SJCRH30 (cell line): ENCODE measurements at regions not wholly inside any gene's neighbourhood (a gene's known extent, or its start where the extent isn't known, plus 50 kb on each side); places are given as distances from the start of the nearest gene placed in this dataset.
"Not testable (repeated sequence)": the region's sequence is repeated elsewhere in the genome, so short reads cannot be mapped to it uniquely, and the experiment has no call there.

Experiments used
- DNase-seq, 2 experiments: peaks; one replicate each; pipeline ENCODE4 v3.0.0-alpha.2; 2015 to 2020
- H3K27ac ChIP-seq: fragments of 250-450 bp; sonication (Bioruptor Pico); 2 replicates; pipeline ENCODE4 v1.5.1; 2020; ENCODE audit warnings: mild to moderate bottlenecking, moderate library complexity
- H3K27me3 ChIP-seq: fragments of 250-450 bp; sonication (Bioruptor Pico); 2 replicates; pipeline ENCODE4 v1.5.1; 2020; ENCODE audit warnings: mild to moderate bottlenecking, moderate library complexity
- H3K36me3 ChIP-seq: fragments of 250-450 bp; sonication (Bioruptor Pico); 2 replicates; pipeline ENCODE4 v1.5.1; 2020; ENCODE audit warnings: mild to moderate bottlenecking, moderate library complexity
- H3K4me1 ChIP-seq: fragments of 250-450 bp; sonication (Bioruptor Pico); 2 replicates; pipeline ENCODE4 v1.5.1; 2020; ENCODE audit warnings: mild to moderate bottlenecking, moderate library complexity
- H3K4me3 ChIP-seq: fragments of 250-450 bp; sonication (Bioruptor Pico); 2 replicates; pipeline ENCODE4 v1.5.1; 2020; ENCODE audit warnings: mild to moderate bottlenecking, moderate library complexity
- H3K9me3 ChIP-seq: fragments of 250-450 bp; sonication (Bioruptor Pico); replicated peaks from 2 replicates; pipeline ENCODE4 v1.5.1; 2020; ENCODE audit warnings: mild to moderate bottlenecking, moderate library complexity

- no peaks in the 10 kb centered on the region for H3K9me3 ChIP-seq
- H3K4me1 ChIP-seq: no peaks in the 10 kb centered on the region
- no peak for DNase-seq
- no peak overlapping the region for H3K27ac ChIP-seq
- H3K36me3 ChIP-seq: no peaks in the 10 kb centered on the region
- no peak overlapping the region for H3K4me3 ChIP-seq
- H3K27me3 ChIP-seq: peaks cover 7% of the 10 kb centered on the region; the same call in 1 of the 2 replicates
These were observed 126.4 kb downstream of the BANF2 start for GRCh38 chr20:17825960-17826843.

- Histone ChIP-seq H3K36me3 (no peaks in the 10 kb centered on the region), H3K27me3 (peaks cover 10% of the 10 kb centered on the region; the same call in 1 of the 2 replicates), H3K4me3 (no peak overlapping the region), H3K4me1 (no peaks in the 10 kb centered on the region), H3K9me3 (no peaks in the 10 kb centered on the region), H3K27ac (no peak overlapping the region)
- DNase-seq: no peak
These were observed 125.6 kb downstream of the BANF2 start for GRCh38 chr20:17825252-17825959.

GRCh38 chr20:17824676-17825251 lies 125.0 kb downstream of the BANF2 start:
- Histone ChIP-seq H3K27me3 (peaks cover 11% of the 10 kb centered on the region; the same call in 1 of the 2 replicates), H3K36me3 (no peaks in the 10 kb centered on the region), H3K4me3 (no peak overlapping the region), H3K4me1 (no peaks in the 10 kb centered on the region), H3K9me3 (no peaks in the 10 kb centered on the region), H3K27ac (no peak overlapping the region)
- no peak for DNase-seq

GRCh38 chr20:17823409-17824144 lies 123.8 kb downstream of the BANF2 start:
- no peak overlapping the region for H3K4me3 ChIP-seq
- H3K9me3 ChIP-seq: no peaks in the 10 kb centered on the region
- no peaks in the 10 kb centered on the region for H3K4me1 ChIP-seq
- H3K36me3 ChIP-seq: no peaks in the 10 kb centered on the region
- no peak for DNase-seq
- H3K27me3 ChIP-seq: peaks cover 11% of the 10 kb centered on the region; the same call in 1 of the 2 replicates
- H3K27ac ChIP-seq: no peak overlapping the region

- Histone ChIP-seq H3K9me3 (no peaks in the 10 kb centered on the region), H3K27ac (no peak overlapping the region), H3K4me3 (no peak overlapping the region), H3K4me1 (no peaks in the 10 kb centered on the region), H3K36me3 (no peaks in the 10 kb centered on the region), H3K27me3 (peaks cover 11% of the 10 kb centered on the region; the same call in 1 of the 2 replicates)
- DNase-seq: no peak
These were observed 123.0 kb downstream of the BANF2 start for GRCh38 chr20:17822540-17823408.

- H3K27me3 ChIP-seq: peaks cover 11% of the 10 kb centered on the region; the same call in 1 of the 2 replicates
- no peak overlapping the region for H3K4me3 ChIP-seq
- DNase-seq: no peak
- no peaks in the 10 kb centered on the region for H3K4me1 ChIP-seq
- H3K27ac ChIP-seq: no peak overlapping the region
- H3K36me3 ChIP-seq: no peaks in the 10 kb centered on the region
- no peaks in the 10 kb centered on the region for H3K9me3 ChIP-seq
These were observed 122.3 kb downstream of the BANF2 start for GRCh38 chr20:17822039-17822438.

GRCh38 chr20:17821606-17822005 lies 121.8 kb downstream of the BANF2 start:
- not testable (repeated sequence) for H3K27ac ChIP-seq, H3K9me3 ChIP-seq, DNase-seq, H3K36me3 ChIP-seq, H3K4me1 ChIP-seq, H3K4me3 ChIP-seq
- peaks cover 11% of the 10 kb centered on the region; the same call in 1 of the 2 replicates for H3K27me3 ChIP-seq

- Histone ChIP-seq H3K4me3 (no peak overlapping the region), H3K27ac (no peak overlapping the region), H3K9me3 (no peaks in the 10 kb centered on the region), H3K27me3 (peaks cover 10% of the 10 kb centered on the region; the same call in 1 of the 2 replicates), H3K4me1 (no peaks in the 10 kb centered on the region), H3K36me3 (no peaks in the 10 kb centered on the region)
- DNase-seq: no peak
These were observed 119.8 kb downstream of the BANF2 start for GRCh38 chr20:17819395-17820093.

GRCh38 chr20:17818187-17818586 lies 118.4 kb downstream of the BANF2 start:
- Histone ChIP-seq H3K27me3 (peaks cover 12% of the 10 kb centered on the region; the same call in 1 of the 2 replicates), H3K9me3 (no peaks in the 10 kb centered on the region), H3K4me3 (no peak overlapping the region), H3K4me1 (no peaks in the 10 kb centered on the region), H3K27ac (no peak overlapping the region), H3K36me3 (no peaks in the 10 kb centered on the region)
- DNase-seq: no peak

GRCh38 chr20:17816804-17817587 lies 117.2 kb downstream of the BANF2 start:
- no peak for DNase-seq
- no peak overlapping the region for H3K4me3 ChIP-seq
- no peaks in the 10 kb centered on the region for H3K36me3 ChIP-seq
- no peak overlapping the region for H3K27ac ChIP-seq
- H3K27me3 ChIP-seq: peaks cover 7% of the 10 kb centered on the region; the same call in 1 of the 2 replicates
- H3K4me1 ChIP-seq: no peaks in the 10 kb centered on the region
- H3K9me3 ChIP-seq: no peaks in the 10 kb centered on the region

- H3K4me3 ChIP-seq: no peak overlapping the region
- no peak for DNase-seq
- peaks cover 4% of the 10 kb centered on the region; the same call in 1 of the 2 replicates for H3K27me3 ChIP-seq
These were observed 111.8 kb downstream of the BANF2 start for GRCh38 chr20:17811628-17811965.

GRCh38 chr20:17810847-17811627 lies 111.3 kb downstream of the BANF2 start:
- no peaks in the 10 kb centered on the region for H3K36me3 ChIP-seq
- DNase-seq: no peak
- H3K27ac ChIP-seq: no peak overlapping the region
- no peak overlapping the region for H3K4me3 ChIP-seq
- H3K9me3 ChIP-seq: no peaks in the 10 kb centered on the region
- H3K4me1 ChIP-seq: no peaks in the 10 kb centered on the region
- peaks cover 4% of the 10 kb centered on the region; the same call in 1 of the 2 replicates for H3K27me3 ChIP-seq

More at GRCh38 chr20:17811628-17811965, 111.8 kb downstream of the BANF2 start:
- no peaks in the 10 kb centered on the region for H3K36me3 ChIP-seq
- H3K4me1 ChIP-seq: no peaks in the 10 kb centered on the region
- H3K9me3 ChIP-seq: no peaks in the 10 kb centered on the region
- no peak overlapping the region for H3K27ac ChIP-seq
